ENCODE measurements at regions not wholly inside any gene's neighbourhood (a gene's known extent, or its start where the extent isn't known, plus 50 kb on each side); places are given as distances from the start of the nearest gene placed in this dataset.
"Not testable (repeated sequence)": the region's sequence is repeated elsewhere in the genome, so short reads cannot be mapped to it uniquely, and the experiment has no call there.

- DNase-seq (ENCODE audit: insufficient read length), result no peak
- TF ChIP-seq TAF1 (IDR thresholded peaks at IDR 0.05; ENCODE audit: borderline replicate concordance, low read depth, low read length), result no peak
- TF ChIP-seq POLR2A (IDR thresholded peaks at IDR 0.05; ENCODE audit: low read depth, low read length), result no peak
- no peak for TF ChIP-seq POLR2AphosphoS5 (IDR thresholded peaks at IDR 0.05; ENCODE audit: low read depth, low read length)
- no peak for FAIRE-seq
Measured at GRCh38 chr10:84600947-84601346, 272.6 kb downstream of the CCSER2 start.

- FAIRE-seq; DNase-seq (ENCODE audit: insufficient read length): not testable (repeated sequence)
Measured at GRCh38 chr10:84602543-84602942, 274.2 kb downstream of the CCSER2 start.

- DNase-seq (ENCODE audit: insufficient read length), result no peak
- TF ChIP-seq POLR2AphosphoS5 (IDR thresholded peaks at IDR 0.05; ENCODE audit: low read depth, low read length), result no peak
- TF ChIP-seq POLR2A (IDR thresholded peaks at IDR 0.05; ENCODE audit: low read depth, low read length), result no peak
- no peak for TF ChIP-seq TAF1 (IDR thresholded peaks at IDR 0.05; ENCODE audit: borderline replicate concordance, low read depth, low read length)
- FAIRE-seq, result no peak
Measured at GRCh38 chr10:84603971-84604370, 275.6 kb downstream of the CCSER2 start.

- TF ChIP-seq POLR2AphosphoS5 (IDR thresholded peaks at IDR 0.05; ENCODE audit: low read depth, low read length) (no peak), TAF1 (IDR thresholded peaks at IDR 0.05; ENCODE audit: borderline replicate concordance, low read depth, low read length) (no peak), POLR2A (IDR thresholded peaks at IDR 0.05; ENCODE audit: low read depth, low read length) (no peak)
- FAIRE-seq (no peak), DNase-seq (ENCODE audit: insufficient read length) (no peak)
Measured at GRCh38 chr10:84605802-84606201, 277.4 kb downstream of the CCSER2 start.

GRCh38 chr10:84606428-84606827, 278.0 kb downstream of the CCSER2 start:
- no peak for TF ChIP-seq POLR2AphosphoS5 (IDR thresholded peaks at IDR 0.05; ENCODE audit: low read depth, low read length)
- no peak for TF ChIP-seq TAF1 (IDR thresholded peaks at IDR 0.05; ENCODE audit: borderline replicate concordance, low read depth, low read length)
- no peak for TF ChIP-seq POLR2A (IDR thresholded peaks at IDR 0.05; ENCODE audit: low read depth, low read length)
- DNase-seq (ENCODE audit: insufficient read length) (no peak), FAIRE-seq (no peak)

GRCh38 chr10:84607044-84607443, 278.7 kb downstream of the CCSER2 start:
- DNase-seq (ENCODE audit: insufficient read length) (no peak), FAIRE-seq (no peak)
- no peak for TF ChIP-seq TAF1 (IDR thresholded peaks at IDR 0.05; ENCODE audit: borderline replicate concordance, low read depth, low read length)
- TF ChIP-seq POLR2AphosphoS5 (IDR thresholded peaks at IDR 0.05; ENCODE audit: low read depth, low read length), result no peak
- TF ChIP-seq POLR2A (IDR thresholded peaks at IDR 0.05; ENCODE audit: low read depth, low read length), result no peak

GRCh38 chr10:84607523-84607922, 279.1 kb downstream of the CCSER2 start:
- FAIRE-seq (no peak), DNase-seq (ENCODE audit: insufficient read length) (no peak)
- TF ChIP-seq TAF1 (IDR thresholded peaks at IDR 0.05; ENCODE audit: borderline replicate concordance, low read depth, low read length) (no peak), POLR2A (IDR thresholded peaks at IDR 0.05; ENCODE audit: low read depth, low read length) (no peak), POLR2AphosphoS5 (IDR thresholded peaks at IDR 0.05; ENCODE audit: low read depth, low read length) (no peak)

GRCh38 chr10:84608126-84608525, 279.7 kb downstream of the CCSER2 start:
- no peak for FAIRE-seq

GRCh38 chr10:84613336-84614021, 285.1 kb downstream of the CCSER2 start:
- no peak for TF ChIP-seq TAF1 (IDR thresholded peaks at IDR 0.05; ENCODE audit: borderline replicate concordance, low read depth, low read length)
- TF ChIP-seq POLR2AphosphoS5 (IDR thresholded peaks at IDR 0.05; ENCODE audit: low read depth, low read length), result no peak
- no peak for TF ChIP-seq POLR2A (IDR thresholded peaks at IDR 0.05; ENCODE audit: low read depth, low read length)
- DNase-seq (ENCODE audit: insufficient read length), result no peak
- FAIRE-seq, result no peak

More at GRCh38 chr10:84608126-84608525, 279.7 kb downstream of the CCSER2 start:
- no peak for DNase-seq (ENCODE audit: insufficient read length)
- no peak for TF ChIP-seq TAF1 (IDR thresholded peaks at IDR 0.05; ENCODE audit: borderline replicate concordance, low read depth, low read length)
- TF ChIP-seq POLR2A (IDR thresholded peaks at IDR 0.05; ENCODE audit: low read depth, low read length), result no peak
- no peak for TF ChIP-seq POLR2AphosphoS5 (IDR thresholded peaks at IDR 0.05; ENCODE audit: low read depth, low read length)

- no peak for FAIRE-seq
- DNase-seq (ENCODE audit: insufficient read length), result no peak
Measured at GRCh38 chr10:84626397-84627087, 298.2 kb downstream of the CCSER2 start.

GRCh38 chr10:84632866-84633265, 304.5 kb downstream of the CCSER2 start:
- TF ChIP-seq TAF1 (IDR thresholded peaks at IDR 0.05; ENCODE audit: borderline replicate concordance, low read depth, low read length) (no peak), POLR2AphosphoS5 (IDR thresholded peaks at IDR 0.05; ENCODE audit: low read depth, low read length) (no peak), POLR2A (IDR thresholded peaks at IDR 0.05; ENCODE audit: low read depth, low read length) (no peak)
- FAIRE-seq, result no peak
- DNase-seq (ENCODE audit: insufficient read length), result no peak

More at GRCh38 chr10:84626397-84627087, 298.2 kb downstream of the CCSER2 start:
- TF ChIP-seq POLR2AphosphoS5 (IDR thresholded peaks at IDR 0.05; ENCODE audit: low read depth, low read length), result no peak
- TF ChIP-seq POLR2A (IDR thresholded peaks at IDR 0.05; ENCODE audit: low read depth, low read length), result no peak
- no peak for TF ChIP-seq TAF1 (IDR thresholded peaks at IDR 0.05; ENCODE audit: borderline replicate concordance, low read depth, low read length)

GRCh38 chr10:84634636-84635035, 306.2 kb downstream of the CCSER2 start:
- DNase-seq (ENCODE audit: insufficient read length), result no peak
- TF ChIP-seq POLR2AphosphoS5 (IDR thresholded peaks at IDR 0.05; ENCODE audit: low read depth, low read length) (no peak), TAF1 (IDR thresholded peaks at IDR 0.05; ENCODE audit: borderline replicate concordance, low read depth, low read length) (no peak)
- FAIRE-seq, result no peak

GRCh38 chr10:84650628-84651027, 322.2 kb downstream of the CCSER2 start:
- DNase-seq (ENCODE audit: insufficient read length); FAIRE-seq: not testable (repeated sequence)

All from GM12892 (cell line).